Mesenchymal stem cell (in vitro differentiated cells and primary cell): ENCODE measurements at regions not wholly inside any gene's neighbourhood (a gene's known extent, or its start where the extent isn't known, plus 50 kb on each side); places are given as distances from the start of the nearest gene placed in this dataset.

ENCODE experiments used
- DNase-seq: peaks from one replicate; pipeline ENCODE4 v3.0.0-alpha.2; 2013
- H2AFZ ChIP-seq: one replicate; pipeline ENCODE4 v1.6.1; 2013; ENCODE audit warnings: low read depth, mild to moderate bottlenecking, control low read depth, inconsistent platforms, low read length, moderate library complexity
- H2AK5ac ChIP-seq: 2 replicates; pipeline ENCODE4 v1.6.1; 2013; ENCODE audit warnings: low read length, moderate library complexity, mild to moderate bottlenecking, inconsistent platforms; ENCODE audit not compliant: severe bottlenecking
- H2BK120ac ChIP-seq: one replicate; pipeline ENCODE4 v1.6.1; 2013; ENCODE audit warnings: low read depth, mild to moderate bottlenecking, inconsistent platforms, low read length, moderate library complexity
- H2BK12ac ChIP-seq, 2 experiments: one replicate each; pipeline ENCODE4 v1.6.1; 2013; ENCODE audit warnings: inconsistent platforms in 2 of 2, low read length in 2 of 2, mild to moderate bottlenecking in 2 of 2, moderate library complexity in 2 of 2, control low read depth in 1 of 2
- H2BK15ac ChIP-seq: one replicate; pipeline ENCODE4 v1.6.1; 2013; ENCODE audit warnings: mild to moderate bottlenecking, low read depth, inconsistent platforms; ENCODE audit not compliant: poor library complexity, severe bottlenecking
- H2BK5ac ChIP-seq: 2 replicates; pipeline ENCODE4 v1.6.1; 2013; ENCODE audit warnings: low read depth, mild to moderate bottlenecking, low read length, control low read depth, inconsistent platforms; ENCODE audit not compliant: poor library complexity, severe bottlenecking
- H3K14ac ChIP-seq, 2 experiments: one replicate each; pipeline ENCODE4 v1.6.1; 2013; ENCODE audit warnings: inconsistent platforms in 2 of 2, low read length in 2 of 2, control low read depth in 1 of 2, mild to moderate bottlenecking in 1 of 2, moderate library complexity in 1 of 2
- H3K18ac ChIP-seq, 2 experiments: one replicate each; pipeline ENCODE4 v1.6.1; 2013; ENCODE audit warnings: inconsistent platforms in 2 of 2, low read length in 2 of 2, control low read depth in 1 of 2, low read depth in 1 of 2, mild to moderate bottlenecking in 1 of 2
- H3K23ac ChIP-seq, 2 experiments: one replicate each; pipeline ENCODE4 v1.6.1; 2013; ENCODE audit warnings: inconsistent platforms in 2 of 2, low read length in 2 of 2, mild to moderate bottlenecking in 2 of 2, moderate library complexity in 2 of 2, control low read depth in 1 of 2
- H3K27ac ChIP-seq: 2 replicates; pipeline ENCODE4 v1.5.1; 2013; ENCODE audit warnings: mild to moderate bottlenecking, moderate library complexity, low read length, control low read depth, inconsistent platforms; ENCODE audit not compliant: poor library complexity, severe bottlenecking
- H3K27me3 ChIP-seq, 2 experiments: 2 replicates each; pipeline versions ENCODE4 v1.6.1 to v1.7.0; 2013; ENCODE audit warnings: low read length in 2 of 2, mild to moderate bottlenecking in 2 of 2, moderate library complexity in 2 of 2, control low read depth in 1 of 2, inconsistent platforms in 1 of 2; ENCODE audit not compliant: control insufficient read depth in 1 of 2, insufficient read depth in 1 of 2
- H3K36me3 ChIP-seq, 2 experiments: 2 replicates each; pipeline versions ENCODE4 v1.6.1 to v1.7.0; 2013; ENCODE audit warnings: low read length in 2 of 2, control low read depth in 1 of 2, inconsistent platforms in 1 of 2, low read depth in 1 of 2, mild to moderate bottlenecking in 1 of 2; ENCODE audit not compliant: insufficient read depth in 2 of 2, control insufficient read depth in 1 of 2
- H3K4ac ChIP-seq, 2 experiments: one replicate each; pipeline ENCODE4 v1.6.1; 2013; ENCODE audit warnings: inconsistent platforms in 2 of 2, low read length in 2 of 2, mild to moderate bottlenecking in 2 of 2, moderate library complexity in 2 of 2, control low read depth in 1 of 2, low read depth in 1 of 2
- H3K4me1 ChIP-seq: 2 replicates; pipeline ENCODE4 v1.6.1; 2013; ENCODE audit warnings: low read depth, low read length, control low read depth; ENCODE audit not compliant: control insufficient read depth, insufficient read depth
- H3K4me2 ChIP-seq: 2 replicates; pipeline ENCODE4 v1.6.1; 2013; ENCODE audit warnings: low read length, mild to moderate bottlenecking, inconsistent platforms; ENCODE audit not compliant: poor library complexity, severe bottlenecking
- H3K4me3 ChIP-seq, 2 experiments: 2 replicates each; pipeline versions ENCODE4 v1.5.1 to v1.7.0; 2013; ENCODE audit warnings: low read length in 2 of 2, mild to moderate bottlenecking in 2 of 2, control low read depth in 1 of 2, low read depth in 1 of 2; ENCODE audit not compliant: insufficient read depth in 1 of 2
- H3K79me1 ChIP-seq: replicated peaks from 2 replicates; pipeline ENCODE4 v1.6.1; 2013; ENCODE audit warnings: mild to moderate bottlenecking, control low read depth, low read length, inconsistent platforms; ENCODE audit not compliant: poor library complexity, severe bottlenecking
- H3K9ac ChIP-seq: 2 replicates; pipeline ENCODE4 v1.7.0; 2013; ENCODE audit warnings: mild to moderate bottlenecking, low read length, moderate library complexity
- H3K9me3 ChIP-seq: 2 replicates; pipeline ENCODE4 v1.7.0; 2013; ENCODE audit warnings: mild to moderate bottlenecking, low read length; ENCODE audit not compliant: control insufficient read depth
- H4K8ac ChIP-seq: one replicate; pipeline ENCODE4 v1.6.1; 2013; ENCODE audit warnings: inconsistent platforms, mild to moderate bottlenecking, low read length, moderate library complexity
- H4K91ac ChIP-seq: one replicate; pipeline ENCODE4 v1.6.1; 2013; ENCODE audit warnings: mild to moderate bottlenecking, low read length, inconsistent platforms
- WGBS: methylation state at CpG from one replicate; pipeline ENCODE4 v1.1.7; 2013; ENCODE audit warnings: mixed read lengths; 5-methylcytosine and 5-hydroxymethylcytosine counted together

GRCh38 chr4:171629737-171630136 lies 183.5 kb upstream of the GALNTL6 start:
- Histone ChIP-seq H3K4ac (no peak overlapping the region), H3K9me3 (peaks cover 10% of the 10 kb centered on the region), H3K79me1 (no peaks in the 10 kb centered on the region), H2BK5ac (no peak overlapping the region), H3K14ac (no peak overlapping the region), H3K4me3 (no peak overlapping the region), H2BK15ac (no peak overlapping the region), H3K4me2 (no peak overlapping the region), H3K18ac (no peak overlapping the region), H3K27me3 (no peaks in the 10 kb centered on the region), H3K36me3 (no peaks in the 10 kb centered on the region), H2BK120ac (no peak overlapping the region), H4K8ac (no peak overlapping the region), H2AK5ac (no peak overlapping the region), H3K4me1 (no peaks in the 10 kb centered on the region), H3K27ac (no peak overlapping the region), H3K23ac (no peak overlapping the region), H2BK12ac (no peak overlapping the region), H2AFZ (no peak overlapping the region), H3K9ac (no peak overlapping the region), H4K91ac (peak overlapping the region; percentile 68)
- 71% methylated on average over 18 of the region's 18 CpGs for WGBS
- no peak for DNase-seq

- no peak overlapping the region for H2AK5ac ChIP-seq
- WGBS, result 100% methylated on average over 3 of the region's 3 CpGs
- H3K4me3 ChIP-seq, result no peak overlapping the region
- no peak overlapping the region for H3K27ac ChIP-seq
- no peak overlapping the region for H2BK120ac ChIP-seq
- H3K4ac ChIP-seq, result no peak overlapping the region
- no peaks in the 10 kb centered on the region for H3K79me1 ChIP-seq
- no peak overlapping the region for H3K9ac ChIP-seq
- peaks cover 13% of the 10 kb centered on the region for H3K9me3 ChIP-seq
- H4K8ac ChIP-seq, result no peak overlapping the region
- no peaks in the 10 kb centered on the region for H3K4me1 ChIP-seq
- no peak overlapping the region for H3K23ac ChIP-seq
- no peak overlapping the region for H4K91ac ChIP-seq
- no peak overlapping the region for H2BK12ac ChIP-seq
- H2BK5ac ChIP-seq, result no peak overlapping the region
- H2BK15ac ChIP-seq, result no peak overlapping the region
- no peak overlapping the region for H3K14ac ChIP-seq
- no peak for DNase-seq
- H3K4me2 ChIP-seq, result no peak overlapping the region
- H2AFZ ChIP-seq, result no peak overlapping the region
- no peak overlapping the region for H3K18ac ChIP-seq
- H3K36me3 ChIP-seq, result no peaks in the 10 kb centered on the region
- H3K27me3 ChIP-seq, result no peaks in the 10 kb centered on the region
These were observed 184.0 kb upstream of the GALNTL6 start for GRCh38 chr4:171629182-171629581.

GRCh38 chr4:171626554-171626953 lies 186.7 kb upstream of the GALNTL6 start:
- Histone ChIP-seq H2BK120ac (no peak overlapping the region), H3K4ac (no peak overlapping the region), H3K27ac (no peak overlapping the region), H3K4me1 (no peaks in the 10 kb centered on the region), H3K23ac (no peak overlapping the region), H3K36me3 (no peaks in the 10 kb centered on the region), H2AFZ (no peak overlapping the region), H3K79me1 (no peaks in the 10 kb centered on the region), H4K91ac (no peak overlapping the region), H4K8ac (no peak overlapping the region), H3K9me3 (peaks cover 13% of the 10 kb centered on the region), H3K18ac (no peak overlapping the region), H3K14ac (no peak overlapping the region), H2AK5ac (no peak overlapping the region), H2BK15ac (no peak overlapping the region), H2BK5ac (no peak overlapping the region), H2BK12ac (no peak overlapping the region), H3K27me3 (no peaks in the 10 kb centered on the region), H3K4me3 (no peak overlapping the region), H3K9ac (no peak overlapping the region), H3K4me2 (no peak overlapping the region)
- no peak for DNase-seq
- WGBS, result 94% methylated on average over 3 of the region's 4 CpGs

- Histone ChIP-seq H3K23ac (no peak overlapping the region), H2BK5ac (no peak overlapping the region), H3K18ac (no peak overlapping the region), H3K79me1 (no peaks in the 10 kb centered on the region), H4K8ac (no peak overlapping the region), H3K27me3 (no peaks in the 10 kb centered on the region), H2BK120ac (no peak overlapping the region), H3K9me3 (peaks cover 14% of the 10 kb centered on the region), H3K4me2 (no peak overlapping the region), H3K4ac (no peak overlapping the region), H3K36me3 (no peaks in the 10 kb centered on the region), H2BK15ac (no peak overlapping the region), H3K4me1 (no peaks in the 10 kb centered on the region), H2AFZ (no peak overlapping the region), H4K91ac (no peak overlapping the region), H2BK12ac (no peak overlapping the region), H2AK5ac (no peak overlapping the region), H3K4me3 (no peak overlapping the region), H3K27ac (no peak overlapping the region), H3K14ac (no peak overlapping the region), H3K9ac (no peak overlapping the region)
- no peak for DNase-seq
- 96% methylated on average over 2 of the region's 3 CpGs for WGBS
These were observed 190.5 kb upstream of the GALNTL6 start for GRCh38 chr4:171622729-171623128.
